Femur (tissue), 1 donor: ENCODE measurements at regions not wholly inside any gene's neighbourhood (a gene's known extent, or its start where the extent isn't known, plus 50 kb on each side); places are given as distances from the start of the nearest gene placed in this dataset.

Experiments used
- DNase-seq: peaks from one replicate; pipeline ENCODE4 v3.0.0-alpha.2; 2017

GRCh38 chr13:29922281-29922821 lies 71.9 kb upstream of the UBL3 start:
- no peak for DNase-seq

DNA sequence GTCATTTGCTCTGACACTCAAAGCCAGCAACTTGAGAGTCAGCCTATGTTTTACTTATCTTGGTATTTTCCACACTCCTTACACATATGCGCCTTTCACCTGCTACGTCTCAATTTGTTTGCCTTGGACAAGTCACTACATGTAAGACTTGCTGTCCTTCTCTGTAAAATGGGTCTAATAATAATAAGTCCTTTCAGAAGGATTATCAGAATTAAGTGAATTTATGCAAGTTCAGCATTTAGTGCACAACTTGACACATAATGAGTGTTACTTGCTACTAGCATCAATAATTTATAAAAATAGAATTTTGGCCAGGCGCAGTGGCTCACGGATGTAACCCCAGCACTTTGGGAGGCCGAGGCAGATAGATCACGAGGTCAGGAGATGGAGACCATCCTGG lies 71.1 kb upstream of the UBL3 start:
- DNase-seq = no peak

GRCh38 chr13:29920025-29920643 lies 69.7 kb upstream of the UBL3 start:
- DNase-seq = no peak

- no peak for DNase-seq
Observed at GRCh38 chr13:29918845-29919244, 68.4 kb upstream of the UBL3 start.

DNA sequence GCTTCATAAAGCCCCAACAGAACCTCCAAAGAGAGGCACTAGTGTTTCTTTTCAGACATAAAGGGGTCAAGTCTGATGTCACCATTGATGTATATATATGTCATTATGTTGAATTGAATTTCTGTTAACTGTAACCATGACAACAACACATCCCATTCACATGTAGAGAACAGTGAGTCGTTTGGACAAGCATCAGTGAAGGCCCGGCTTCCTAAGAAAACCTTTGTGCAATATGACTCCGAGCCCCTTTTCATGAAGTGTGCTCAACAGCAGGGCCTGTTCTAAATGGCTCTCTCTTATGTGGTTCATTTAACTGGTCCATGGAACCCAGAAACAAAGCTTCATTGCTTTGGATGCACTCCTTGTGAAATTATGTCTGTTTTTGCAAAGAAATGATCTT lies 67.2 kb upstream of the UBL3 start:
- DNase-seq = no peak

GRCh38 chr13:29914581-29914980 lies 64.2 kb upstream of the UBL3 start:
- DNase-seq = no peak

GRCh38 chr13:29911781-29912418 lies 61.5 kb upstream of the UBL3 start:
- no peak for DNase-seq

DNA sequence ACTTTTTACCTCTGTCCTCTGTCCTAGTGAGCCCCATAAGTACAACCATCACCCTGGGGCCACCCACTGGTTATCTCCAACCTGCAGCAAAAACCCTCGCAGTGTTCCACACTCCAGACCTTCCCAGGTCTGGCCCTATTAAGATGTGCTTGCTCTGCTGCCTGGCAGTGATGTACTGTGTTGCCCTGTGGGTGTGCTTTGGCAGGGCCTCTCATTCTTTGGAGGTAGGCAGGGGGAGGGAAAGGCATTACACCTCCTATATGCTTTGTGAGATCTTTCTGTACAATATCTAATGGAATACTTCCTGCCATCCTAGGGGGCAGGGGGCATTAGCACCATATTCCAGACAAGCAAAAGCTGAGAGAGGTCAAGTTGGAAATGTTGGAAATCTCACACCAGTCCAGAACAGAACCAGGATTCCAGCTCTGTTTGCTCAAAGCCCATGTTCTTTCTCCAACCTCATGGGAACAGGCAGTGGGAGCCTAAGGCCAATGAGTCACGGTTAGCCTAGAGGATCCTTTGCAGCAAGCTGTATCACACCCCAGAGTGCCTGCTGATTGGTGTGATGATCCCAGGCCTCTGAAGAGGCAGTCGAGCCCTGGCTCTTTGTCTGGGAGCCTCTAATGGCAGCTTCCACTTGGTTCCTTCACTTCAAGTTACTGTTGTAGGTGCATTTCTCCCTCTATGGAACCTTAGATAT lies 59.7 kb upstream of the UBL3 start:
- no peak for DNase-seq

DNA sequence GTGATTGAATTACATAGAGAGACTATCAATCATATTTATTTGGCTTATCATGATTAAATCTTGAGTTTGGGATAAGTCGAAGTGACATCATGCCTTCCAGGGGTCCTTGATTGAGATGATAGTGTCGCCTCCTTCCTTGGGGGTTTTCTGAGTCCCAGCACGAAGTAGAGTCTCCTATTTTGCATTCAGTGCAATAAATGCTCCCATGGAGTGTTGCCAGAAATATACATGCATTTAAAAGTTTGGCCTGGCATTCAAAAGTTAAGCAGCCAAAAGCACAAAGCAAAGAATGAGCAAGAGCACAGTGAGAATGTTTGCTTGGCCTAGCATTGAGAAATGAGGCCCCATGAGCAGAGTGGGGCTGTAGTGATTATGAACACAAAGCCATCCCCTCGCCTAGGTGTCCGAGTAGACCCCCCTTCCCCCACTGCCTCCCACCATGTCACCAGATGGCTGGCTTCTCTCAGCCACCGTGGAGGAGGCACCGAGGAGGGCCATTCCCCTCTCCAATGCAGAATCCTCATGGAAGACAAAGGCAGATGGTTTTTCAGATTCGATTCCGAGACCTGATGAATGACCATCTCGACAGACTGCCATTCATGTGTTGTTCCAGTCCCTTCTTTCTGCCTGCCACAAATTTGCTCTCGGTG lies 58.8 kb upstream of the UBL3 start:
- DNase-seq = no peak

GRCh38 chr13:29908416-29909080 lies 58.1 kb upstream of the UBL3 start:
- peak; percentile 59 for DNase-seq

- DNase-seq = no peak
Observed at GRCh38 chr13:29907670-29908069, 57.3 kb upstream of the UBL3 start.

DNA sequence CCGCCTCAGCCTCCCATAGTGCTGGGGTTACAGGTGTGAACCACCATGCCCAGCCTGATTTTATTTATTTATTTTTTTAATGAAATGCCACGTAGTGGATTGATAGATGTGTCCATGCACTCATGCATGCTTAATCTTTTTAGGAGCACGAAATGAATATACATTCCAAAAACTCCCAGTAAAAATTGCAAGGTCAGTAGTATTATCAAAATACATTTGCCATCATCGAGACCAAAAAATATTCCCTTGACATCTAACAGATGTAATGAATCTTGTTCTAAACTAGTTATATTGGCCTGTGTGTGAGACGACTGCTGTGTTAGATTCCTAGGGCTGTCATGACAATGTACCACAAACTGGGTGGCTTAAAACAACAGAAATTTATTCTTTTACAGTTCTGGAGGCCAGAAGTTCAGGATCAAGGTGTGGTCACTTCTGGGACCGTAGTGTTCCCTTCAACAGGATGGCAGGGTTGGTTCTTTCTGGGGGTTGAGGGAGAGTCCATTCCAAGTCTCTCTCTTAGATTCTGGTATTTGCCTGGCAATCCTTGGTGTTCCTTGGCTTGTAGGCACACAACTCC lies 56.1 kb upstream of the UBL3 start:
- no peak for DNase-seq

DNA sequence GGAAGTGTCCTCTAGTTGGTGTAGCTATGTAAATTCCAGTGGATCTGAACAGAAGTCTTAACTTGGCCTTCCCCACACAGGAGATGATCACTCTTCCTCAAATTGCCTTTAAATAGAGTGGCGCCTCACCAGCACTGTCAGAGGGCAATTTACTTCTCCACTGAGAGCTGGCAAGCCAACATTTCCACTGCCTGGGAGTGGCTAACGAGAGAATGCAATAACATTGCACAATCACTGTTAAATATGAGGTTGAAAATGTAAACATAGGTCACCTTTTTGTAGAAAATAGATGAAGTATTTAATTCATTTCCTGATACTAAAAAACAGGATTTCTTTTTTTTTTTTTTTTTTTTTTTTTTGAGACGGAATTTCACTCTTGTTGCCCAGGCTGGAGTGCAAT lies 55.4 kb upstream of the UBL3 start:
- DNase-seq = peak; percentile 65

DNA sequence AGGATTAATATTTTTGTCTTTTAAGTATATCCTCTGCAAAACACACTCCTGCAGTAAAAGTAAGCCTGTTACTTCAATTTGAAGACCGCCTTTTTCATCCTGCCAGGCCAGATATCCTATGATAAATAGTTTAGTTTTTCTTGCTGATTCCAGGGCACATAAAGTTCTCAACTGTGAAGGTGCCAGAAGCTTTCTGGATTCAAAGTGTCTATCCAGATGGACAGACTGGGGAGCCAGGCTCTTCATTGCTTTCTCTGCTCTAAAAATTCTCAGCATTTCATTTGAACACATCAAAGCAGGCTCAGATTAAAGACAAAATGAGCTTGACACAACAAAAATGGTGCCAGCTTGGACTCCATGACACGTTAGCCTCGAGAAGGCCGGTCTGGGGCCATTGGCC lies 53.6 kb upstream of the UBL3 start:
- no peak for DNase-seq

GRCh38 chr13:29903543-29903942 lies 53.1 kb upstream of the UBL3 start:
- no peak for DNase-seq

DNA sequence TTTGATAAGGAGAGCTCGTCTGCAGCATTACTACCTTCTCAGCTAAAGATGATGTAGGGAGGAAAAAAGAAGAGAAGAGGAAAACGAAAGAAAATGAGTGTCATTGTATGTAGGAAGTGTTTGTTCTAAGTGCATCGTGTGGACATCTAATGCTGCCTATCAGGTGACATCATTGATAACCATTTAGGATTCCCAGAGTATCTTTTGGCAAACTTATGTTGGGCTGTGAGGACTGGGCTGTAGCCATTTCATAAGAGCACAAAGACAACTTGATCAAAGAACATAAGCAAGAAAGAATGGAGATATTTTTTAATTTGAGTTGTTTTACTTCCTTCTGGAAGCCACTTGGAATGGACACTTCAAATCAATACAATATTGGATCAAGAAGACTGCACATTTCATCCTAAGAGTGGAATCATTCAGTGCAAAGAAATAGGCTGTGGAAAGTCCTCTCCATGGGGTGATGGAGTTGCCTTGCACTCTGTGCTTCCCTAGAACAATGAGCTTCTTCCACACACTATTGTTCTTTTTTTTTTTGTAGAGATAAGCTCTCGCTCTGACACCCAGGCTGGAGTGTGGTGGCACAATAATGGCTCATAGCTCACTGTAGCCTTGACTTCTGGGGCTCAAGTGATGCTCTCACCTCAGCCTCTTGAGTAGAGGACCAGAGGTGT lies 52.4 kb upstream of the UBL3 start:
- no peak for DNase-seq

DNA sequence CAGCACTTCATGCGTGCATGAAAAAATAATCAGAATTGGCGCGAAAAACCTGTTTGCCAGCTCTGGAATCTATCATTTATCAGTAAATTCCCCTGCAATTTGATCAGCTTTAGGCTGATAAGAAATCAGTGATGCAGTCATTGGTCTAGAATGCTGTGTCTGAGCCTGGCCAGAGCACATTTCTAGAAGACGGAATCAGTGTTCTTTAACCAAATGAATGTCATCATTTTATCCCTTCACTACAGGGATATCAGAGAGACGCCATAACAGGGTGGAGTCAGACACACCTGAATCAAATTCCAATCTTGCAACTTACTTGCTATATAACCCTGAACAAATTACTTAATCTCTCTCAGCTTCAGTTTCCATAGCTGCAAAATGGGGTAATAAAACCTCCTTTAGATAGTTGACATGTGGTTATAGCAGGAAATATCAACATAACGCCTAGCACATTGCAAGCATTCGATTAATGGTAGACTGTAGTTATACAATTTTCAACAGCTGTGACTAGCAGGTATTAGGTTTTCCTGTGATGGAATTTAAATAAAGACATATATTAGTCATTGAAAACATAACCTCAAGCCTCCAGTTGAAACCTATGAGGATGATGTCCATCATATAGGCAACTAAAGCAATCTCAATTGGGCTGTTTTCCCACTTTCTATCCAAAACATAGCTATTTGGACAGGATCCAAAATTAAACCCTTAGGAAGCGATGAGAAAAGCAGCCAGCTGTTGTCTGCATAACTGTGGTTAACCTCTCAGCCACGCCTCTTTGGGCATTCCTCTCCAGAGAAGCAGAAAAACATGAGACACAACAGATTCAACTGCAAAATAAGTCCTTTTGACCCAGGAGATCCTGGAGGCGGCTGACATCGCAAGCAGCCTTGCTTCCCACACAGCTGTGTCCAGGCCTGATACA lies 51.6 kb upstream of the UBL3 start:
- DNase-seq = peak; percentile 73
